ENCODE measurements at regions not wholly inside any gene's neighbourhood (a gene's known extent, or its start where the extent isn't known, plus 50 kb on each side); places are given as distances from the start of the nearest gene placed in this dataset.
A peak's percentile ranks its signal among the peaks of the same experiment; 100 is the strongest.

DNA sequence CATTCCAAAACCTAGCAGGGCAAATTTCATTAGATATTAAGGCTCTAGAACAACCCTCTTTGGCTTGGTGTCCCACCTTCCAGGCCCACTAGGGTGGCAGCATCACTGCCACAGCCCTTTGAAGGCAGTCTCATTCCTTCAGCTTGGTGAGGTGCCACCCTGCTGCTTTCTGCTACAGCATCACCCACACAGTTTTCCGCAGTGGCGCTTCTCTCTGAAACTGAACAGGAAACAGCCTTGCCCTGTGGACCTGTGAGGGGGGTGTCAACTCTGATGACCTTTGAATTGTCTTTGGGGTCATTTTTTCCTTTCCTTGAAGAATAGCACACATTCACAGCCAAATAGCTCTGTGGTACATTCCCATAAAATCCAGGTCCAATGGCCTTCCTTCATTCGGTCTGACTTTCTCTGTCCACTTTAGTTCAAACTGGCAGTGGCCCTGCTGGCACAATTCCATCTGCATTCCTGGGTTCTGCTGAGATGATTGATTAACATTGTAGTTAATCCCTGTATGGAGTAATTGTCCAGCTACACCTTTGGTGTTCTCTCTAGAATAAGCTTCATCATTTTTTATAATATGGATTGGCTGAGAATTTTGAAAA lies 251.9 kb upstream of the FAT3 start:
- DNase-seq: no peak

GRCh38 chr11:91970624-91971023 lies 254.0 kb upstream of the FAT3 start:
- intact Hi-C loops (cut with DNase I): no loop called here
- DNase-seq: no peak

More for the DNA sequence above, 251.9 kb upstream of the FAT3 start:
- intact Hi-C loops (cut with DNase I): no loop called here

GRCh38 chr11:91969486-91969885 lies 255.1 kb upstream of the FAT3 start:
- intact Hi-C loops (cut with DNase I): no loop called here
- no peak for DNase-seq

- no peak for DNase-seq
- intact Hi-C loops (cut with DNase I): no loop called here
Observed at GRCh38 chr11:91967691-91968045, 256.9 kb upstream of the FAT3 start.

DNA sequence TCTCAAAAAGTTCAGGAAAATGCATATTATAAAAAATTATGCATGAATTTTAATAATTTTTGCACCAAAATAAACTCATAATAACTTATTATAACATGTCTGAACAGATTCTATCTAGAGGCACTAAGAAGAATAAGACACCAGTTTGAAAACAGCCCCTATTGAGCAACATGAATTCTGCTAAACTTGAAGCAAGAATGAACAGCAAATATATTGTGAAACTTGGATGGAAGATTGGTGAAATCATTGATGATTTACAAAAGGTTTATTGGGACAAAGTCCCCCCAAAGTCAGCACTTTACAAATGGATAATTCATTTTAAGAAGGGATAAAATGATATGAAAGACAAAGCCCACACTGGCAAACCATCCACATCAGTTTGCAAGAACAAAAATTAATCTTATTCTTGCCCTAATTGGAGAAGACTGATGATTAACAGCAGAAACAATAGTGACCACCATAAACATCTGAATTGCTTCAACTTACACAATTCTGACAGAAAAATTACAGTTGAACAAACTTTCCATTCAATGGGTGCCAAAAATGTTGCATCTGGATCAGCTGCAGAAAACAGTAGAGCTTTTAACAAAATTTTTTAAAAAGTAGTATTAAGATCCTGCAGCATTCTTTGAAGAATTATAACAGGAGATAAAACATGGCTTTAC lies 257.5 kb upstream of the FAT3 start:
- intact Hi-C loops (cut with DNase I): no loop called here
- DNase-seq: no peak

GRCh38 chr11:91966368-91966767 lies 258.2 kb upstream of the FAT3 start:
- DNase-seq: no peak
- intact Hi-C loops (cut with DNase I): no loop called here

DNA sequence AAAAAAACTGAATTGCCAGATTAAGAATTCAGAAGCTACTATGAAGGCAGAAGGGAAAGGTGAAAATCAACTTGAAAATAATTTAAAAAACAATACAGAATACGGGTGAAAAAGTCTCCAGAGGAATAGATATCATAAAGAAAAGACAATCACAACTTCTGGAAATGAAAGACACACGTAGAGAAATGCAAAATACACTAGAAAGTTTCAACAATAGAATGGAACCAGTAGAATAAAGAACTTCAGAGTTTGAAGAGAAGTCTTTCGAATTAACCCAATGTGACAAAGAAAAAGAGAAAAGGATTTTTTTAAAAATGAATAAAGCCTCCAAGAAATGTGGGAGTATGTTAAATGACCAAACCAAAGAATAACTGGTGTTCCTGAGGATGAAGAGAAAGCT lies 263.8 kb upstream of the FAT3 start:
- intact Hi-C loops (cut with DNase I): no loop called here
- DNase-seq: no peak

- no peak for DNase-seq
- intact Hi-C loops (cut with DNase I): no loop called here
Observed at GRCh38 chr11:91959411-91959810, 265.2 kb upstream of the FAT3 start.

- no peak for DNase-seq
- intact Hi-C loops (cut with DNase I): no loop called here
Observed at GRCh38 chr11:91956711-91957110, 267.9 kb upstream of the FAT3 start.

DNA sequence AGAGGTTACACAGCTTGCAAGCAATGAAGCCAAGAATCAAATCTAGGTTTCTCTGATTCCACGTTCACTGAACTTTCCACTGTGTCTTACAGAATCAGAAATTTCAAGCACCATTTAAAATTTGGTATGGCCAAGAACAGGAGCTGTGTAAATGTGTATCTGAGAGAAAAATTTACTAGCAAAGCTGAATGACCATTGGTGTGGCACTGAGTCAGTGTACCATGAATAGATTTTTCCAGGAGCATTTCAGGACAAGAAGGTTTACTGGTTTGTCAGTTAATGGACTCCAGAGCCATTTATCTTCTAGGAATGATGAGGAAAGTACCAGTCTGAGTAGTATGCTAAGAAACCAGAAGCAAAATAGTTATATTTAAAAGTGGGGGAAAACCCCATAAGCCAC lies 269.4 kb upstream of the FAT3 start:
- no peak for DNase-seq
- intact Hi-C loops (cut with DNase I): no loop called here

GRCh38 chr11:91952056-91952455 lies 272.6 kb upstream of the FAT3 start:
- DNase-seq: no peak
- intact Hi-C loops (cut with DNase I): no loop called here

GRCh38 chr11:91947215-91947820 lies 277.3 kb upstream of the FAT3 start:
- no peak for DNase-seq
- intact Hi-C loops (cut with DNase I): no loop called here

- intact Hi-C loops (cut with DNase I): no loop called here
- DNase-seq: no peak
Observed at GRCh38 chr11:91946397-91946951, 278.1 kb upstream of the FAT3 start.

- intact Hi-C loops (cut with DNase I): no loop called here
- DNase-seq: no peak
Observed at GRCh38 chr11:91935120-91935519, 289.5 kb upstream of the FAT3 start.

GRCh38 chr11:91932151-91932821 lies 292.3 kb upstream of the FAT3 start:
- DNase-seq: peak in 15 of 42 donors; percentile 5 to 63 (median 20)
- intact Hi-C loops (cut with DNase I): no loop called here

DNA sequence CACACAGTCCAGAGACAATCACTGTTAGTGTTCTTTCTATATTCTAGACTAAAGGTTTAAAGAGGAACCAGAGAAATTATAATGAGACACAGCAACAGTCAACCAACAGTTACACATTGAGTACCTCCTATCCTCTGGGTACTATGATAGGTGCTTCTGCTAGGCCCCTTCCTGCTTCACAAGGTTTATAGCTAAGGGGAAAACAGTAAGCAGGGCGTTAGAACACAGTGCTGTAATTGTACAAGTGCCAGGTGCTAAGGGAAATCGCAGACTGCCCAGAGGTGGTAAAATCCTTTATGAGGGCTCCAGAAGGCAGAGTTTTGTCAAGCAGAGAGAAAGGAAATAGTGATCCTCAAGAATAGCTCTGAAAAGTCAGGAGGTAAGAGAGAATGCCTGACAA lies 297.2 kb upstream of the FAT3 start:
- DNase-seq: no peak
- intact Hi-C loops (cut with DNase I): no loop called here

GRCh38 chr11:91926965-91927364 lies 297.7 kb upstream of the FAT3 start:
- no peak for DNase-seq
- intact Hi-C loops (cut with DNase I): no loop called here

- intact Hi-C loops (cut with DNase I): no loop called here
- DNase-seq: no peak
Observed at GRCh38 chr11:91922846-91923245, 301.8 kb upstream of the FAT3 start.

DNA sequence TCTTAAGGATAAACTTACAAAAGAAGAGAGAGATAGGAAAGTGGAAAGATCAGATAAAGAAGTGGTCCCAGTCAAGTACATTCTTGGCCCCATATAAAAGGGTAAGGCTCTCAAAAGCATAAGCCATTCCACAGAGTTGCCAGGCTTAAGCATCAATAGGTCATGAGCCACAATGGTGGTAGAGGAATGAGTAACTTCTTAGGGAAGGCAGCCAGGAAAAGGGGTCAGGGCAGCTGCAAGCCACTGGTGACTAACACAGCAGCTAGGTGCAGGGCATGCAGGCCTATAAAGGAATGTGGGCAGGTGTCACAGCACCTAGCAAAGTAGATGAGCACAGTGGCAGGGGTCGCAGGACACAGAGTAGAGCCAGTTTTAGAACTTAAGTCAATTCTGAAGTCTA lies 302.6 kb upstream of the FAT3 start:
- intact Hi-C loops (cut with DNase I): no loop called here
- no peak for DNase-seq

GRCh38 chr11:91913407-91913806 lies 311.2 kb upstream of the FAT3 start:
- intact Hi-C loops (cut with DNase I): no loop called here
- DNase-seq: no peak

Measured in head of caudate nucleus (tissue), 42 donors.